ENCODE measurements at regions not wholly inside any gene's neighbourhood (a gene's known extent, or its start where the extent isn't known, plus 50 kb on each side); places are given as distances from the start of the nearest gene placed in this dataset.

- no peak overlapping the region for H2AFZ ChIP-seq (ENCODE audit: insufficient read depth, low read length, poor library complexity)
- H3K4me1 ChIP-seq (ENCODE audit: control insufficient read depth in 1 of 2, insufficient read depth in 2 of 2, low read length in 2 of 2) = no peaks in the 10 kb centered on the region
- no peak for DNase-seq
- no peaks in the 10 kb centered on the region for H3K79me1 ChIP-seq (ENCODE audit: low read length)
- H4K91ac ChIP-seq (ENCODE audit: low read depth, low read length) = no peak overlapping the region
- no CpG with 5 or more reads among the region's 1 CpG for WGBS (ENCODE audit: extremely low coverage, insufficient coverage, insufficient read length)
- H2BK12ac ChIP-seq (ENCODE audit: low read length) = no peak overlapping the region
- H2AK5ac ChIP-seq (ENCODE audit: low read length) = no peak overlapping the region
- H3K27me3 ChIP-seq (ENCODE audit: insufficient read depth, low read length) = no peaks in the 10 kb centered on the region
- H3K4me2 ChIP-seq (ENCODE audit: low read length) = no peak overlapping the region
- no peaks in the 10 kb centered on the region for H3K79me2 ChIP-seq (ENCODE audit: control insufficient read depth, insufficient read depth, low read length, poor library complexity)
- H2BK120ac ChIP-seq (ENCODE audit: insufficient read depth, low read length, poor library complexity) = no peak overlapping the region
- H2BK5ac ChIP-seq (ENCODE audit: low read depth, low read length, poor library complexity) = no peak overlapping the region
- H4K8ac ChIP-seq (ENCODE audit: low read depth, low read length) = no peak overlapping the region
- no peak overlapping the region for H3K27ac ChIP-seq (ENCODE audit: low read depth, low read length)
- H3K23ac ChIP-seq (ENCODE audit: low read length) = no peak overlapping the region
- no peak overlapping the region for H4K12ac ChIP-seq (ENCODE audit: low read depth, low read length)
- H3K4ac ChIP-seq (ENCODE audit: low read depth, low read length) = no peak overlapping the region
- no peak overlapping the region for H3K14ac ChIP-seq (ENCODE audit: low read length)
- H3K4me3 ChIP-seq (ENCODE audit: low read depth, low read length) = no peak overlapping the region
- H3K9ac ChIP-seq (ENCODE audit: low read length) = no peak overlapping the region
- H3K9me3 ChIP-seq (ENCODE audit: insufficient read depth, low read depth, low read length) = no peaks in the 10 kb centered on the region
- H3K18ac ChIP-seq (ENCODE audit: low read length) = no peak overlapping the region
- no peaks in the 10 kb centered on the region for H3K36me3 ChIP-seq (ENCODE audit: control insufficient read depth in 1 of 2, insufficient read depth in 2 of 2, low read length in 2 of 2)
Measured at GRCh38 chr11:109304159-109304558, 117.8 kb upstream of the C11orf87 start.

GRCh38 chr11:109305009-109305408 is 117.0 kb upstream of the C11orf87 start:
- Histone ChIP-seq H4K12ac (ENCODE audit: low read depth, low read length) (no peak overlapping the region), H3K9me3 (ENCODE audit: insufficient read depth, low read depth, low read length) (no peaks in the 10 kb centered on the region), H3K14ac (ENCODE audit: low read length) (no peak overlapping the region), H3K4me2 (ENCODE audit: low read length) (no peak overlapping the region), H3K36me3 (ENCODE audit: control insufficient read depth in 1 of 2, insufficient read depth in 2 of 2, low read length in 2 of 2) (no peaks in the 10 kb centered on the region), H2AK5ac (ENCODE audit: low read length) (no peak overlapping the region), H3K79me2 (ENCODE audit: control insufficient read depth, insufficient read depth, low read length, poor library complexity) (no peaks in the 10 kb centered on the region), H3K27me3 (ENCODE audit: insufficient read depth, low read length) (no peaks in the 10 kb centered on the region), H3K9ac (ENCODE audit: low read length) (no peak overlapping the region), H2BK120ac (ENCODE audit: insufficient read depth, low read length, poor library complexity) (no peak overlapping the region), H3K18ac (ENCODE audit: low read length) (no peak overlapping the region), H3K23ac (ENCODE audit: low read length) (no peak overlapping the region), H2AFZ (ENCODE audit: insufficient read depth, low read length, poor library complexity) (no peak overlapping the region), H4K8ac (ENCODE audit: low read depth, low read length) (no peak overlapping the region), H3K4me3 (ENCODE audit: low read depth, low read length) (no peak overlapping the region), H3K79me1 (ENCODE audit: low read length) (no peaks in the 10 kb centered on the region), H3K4me1 (ENCODE audit: control insufficient read depth in 1 of 2, insufficient read depth in 2 of 2, low read length in 2 of 2) (no peaks in the 10 kb centered on the region), H3K4ac (ENCODE audit: low read depth, low read length) (no peak overlapping the region), H2BK12ac (ENCODE audit: low read length) (no peak overlapping the region), H3K27ac (ENCODE audit: low read depth, low read length) (no peak overlapping the region), H4K91ac (ENCODE audit: low read depth, low read length) (no peak overlapping the region), H2BK5ac (ENCODE audit: low read depth, low read length, poor library complexity) (no peak overlapping the region)
- WGBS (ENCODE audit: extremely low coverage, insufficient coverage, insufficient read length) = no CpG with 5 or more reads among the region's 7 CpGs
- no peak for DNase-seq

- Histone ChIP-seq H3K4me3 (ENCODE audit: low read depth, low read length) (no peak overlapping the region), H3K79me2 (ENCODE audit: control insufficient read depth, insufficient read depth, low read length, poor library complexity) (no peaks in the 10 kb centered on the region), H2BK12ac (ENCODE audit: low read length) (no peak overlapping the region), H3K9ac (ENCODE audit: low read length) (no peak overlapping the region), H3K27me3 (ENCODE audit: insufficient read depth, low read length) (no peaks in the 10 kb centered on the region), H3K9me3 (ENCODE audit: insufficient read depth, low read depth, low read length) (no peaks in the 10 kb centered on the region), H3K4ac (ENCODE audit: low read depth, low read length) (no peak overlapping the region), H3K79me1 (ENCODE audit: low read length) (no peaks in the 10 kb centered on the region), H3K36me3 (ENCODE audit: control insufficient read depth in 1 of 2, insufficient read depth in 2 of 2, low read length in 2 of 2) (no peaks in the 10 kb centered on the region), H3K27ac (ENCODE audit: low read depth, low read length) (no peak overlapping the region), H4K91ac (ENCODE audit: low read depth, low read length) (no peak overlapping the region), H2BK5ac (ENCODE audit: low read depth, low read length, poor library complexity) (no peak overlapping the region), H2AK5ac (ENCODE audit: low read length) (no peak overlapping the region), H3K4me2 (ENCODE audit: low read length) (no peak overlapping the region), H2AFZ (ENCODE audit: insufficient read depth, low read length, poor library complexity) (no peak overlapping the region), H2BK120ac (ENCODE audit: insufficient read depth, low read length, poor library complexity) (no peak overlapping the region), H3K4me1 (ENCODE audit: control insufficient read depth in 1 of 2, insufficient read depth in 2 of 2, low read length in 2 of 2) (no peaks in the 10 kb centered on the region), H3K23ac (ENCODE audit: low read length) (no peak overlapping the region), H3K14ac (ENCODE audit: low read length) (no peak overlapping the region), H4K8ac (ENCODE audit: low read depth, low read length) (no peak overlapping the region), H3K18ac (ENCODE audit: low read length) (no peak overlapping the region), H4K12ac (ENCODE audit: low read depth, low read length) (no peak overlapping the region)
- no CpG with 5 or more reads among the region's 2 CpGs for WGBS (ENCODE audit: extremely low coverage, insufficient coverage, insufficient read length)
- peak in 1 of 2 donors; percentile 8 for DNase-seq
Measured at GRCh38 chr11:109306322-109306721, 115.7 kb upstream of the C11orf87 start.

GRCh38 chr11:109307366-109307765 is 114.6 kb upstream of the C11orf87 start:
- Histone ChIP-seq H4K8ac (ENCODE audit: low read depth, low read length) (no peak overlapping the region), H2BK5ac (ENCODE audit: low read depth, low read length, poor library complexity) (no peak overlapping the region), H3K4ac (ENCODE audit: low read depth, low read length) (no peak overlapping the region), H3K18ac (ENCODE audit: low read length) (no peak overlapping the region), H3K27ac (ENCODE audit: low read depth, low read length) (no peak overlapping the region), H3K79me2 (ENCODE audit: control insufficient read depth, insufficient read depth, low read length, poor library complexity) (no peaks in the 10 kb centered on the region), H3K79me1 (ENCODE audit: low read length) (no peaks in the 10 kb centered on the region), H2BK120ac (ENCODE audit: insufficient read depth, low read length, poor library complexity) (no peak overlapping the region), H3K27me3 (ENCODE audit: insufficient read depth, low read length) (no peaks in the 10 kb centered on the region), H3K4me1 (ENCODE audit: control insufficient read depth in 1 of 2, insufficient read depth in 2 of 2, low read length in 2 of 2) (no peaks in the 10 kb centered on the region), H3K23ac (ENCODE audit: low read length) (no peak overlapping the region), H3K9me3 (ENCODE audit: insufficient read depth, low read depth, low read length) (no peaks in the 10 kb centered on the region), H4K91ac (ENCODE audit: low read depth, low read length) (no peak overlapping the region), H3K4me3 (ENCODE audit: low read depth, low read length) (no peak overlapping the region), H2AK5ac (ENCODE audit: low read length) (no peak overlapping the region), H2AFZ (ENCODE audit: insufficient read depth, low read length, poor library complexity) (no peak overlapping the region), H3K4me2 (ENCODE audit: low read length) (no peak overlapping the region), H4K12ac (ENCODE audit: low read depth, low read length) (no peak overlapping the region), H3K36me3 (ENCODE audit: control insufficient read depth in 1 of 2, insufficient read depth in 2 of 2, low read length in 2 of 2) (no peaks in the 10 kb centered on the region), H2BK12ac (ENCODE audit: low read length) (no peak overlapping the region), H3K9ac (ENCODE audit: low read length) (no peak overlapping the region), H3K14ac (ENCODE audit: low read length) (no peak overlapping the region)
- no peak for DNase-seq
- no CpG with 5 or more reads among the region's 3 CpGs for WGBS (ENCODE audit: extremely low coverage, insufficient coverage, insufficient read length)

Measured in trophoblast cell (in vitro differentiated cells and primary cell).